Ishikawa (cell line): ENCODE measurements at regions not wholly inside any gene's neighbourhood (a gene's known extent, or its start where the extent isn't known, plus 50 kb on each side); places are given as distances from the start of the nearest gene placed in this dataset.
A peak's percentile ranks its signal among the peaks of the same experiment; 100 is the strongest.

ENCODE experiments used
- CEBPB ChIP-seq: IDR thresholded peaks from 2 replicates; pipeline ENCODE4 v1.6.1; 2012
- CREB1 ChIP-seq: IDR thresholded peaks from 2 replicates; pipeline ENCODE4 v1.6.1; 2012; ENCODE audit warnings: low read depth
- EGR1 ChIP-seq: IDR thresholded peaks from 2 replicates; pipeline ENCODE4 v1.6.1; 2012
- EP300 ChIP-seq: IDR thresholded peaks from 2 replicates; pipeline ENCODE4 v1.6.1; 2012; ENCODE audit warnings: borderline replicate concordance
- FOXM1 ChIP-seq: IDR thresholded peaks from 2 replicates; pipeline ENCODE4 v1.6.1; 2012; ENCODE audit warnings: low read depth, borderline replicate concordance
- NFIC ChIP-seq: IDR thresholded peaks from 2 replicates; pipeline ENCODE4 v1.6.1; 2012
- RAD21 ChIP-seq: IDR thresholded peaks from 2 replicates; pipeline ENCODE4 v1.6.1; 2012; ENCODE audit warnings: low read depth
- TAF1 ChIP-seq: IDR thresholded peaks from 2 replicates; pipeline ENCODE4 v1.6.1; 2012; ENCODE audit warnings: low read depth, mild to moderate bottlenecking
- TCF12 ChIP-seq: IDR thresholded peaks from 2 replicates; pipeline ENCODE4 v1.6.1; 2012; ENCODE audit warnings: low read depth
- TEAD4 ChIP-seq: IDR thresholded peaks from 2 replicates; pipeline ENCODE4 v1.6.1; 2012
- YY1 ChIP-seq: IDR thresholded peaks from 2 replicates; pipeline ENCODE4 v1.6.1; 2012; ENCODE audit warnings: low read depth
- ZBTB7A ChIP-seq: IDR thresholded peaks from 2 replicates; pipeline ENCODE4 v1.6.1; 2012; ENCODE audit warnings: low read depth
- TF ChIP-seq, protein P1 (sequence below): IDR thresholded peaks from 2 replicates; pipeline ENCODE4 v1.6.1; 2012
- TF ChIP-seq, protein P2 (sequence below): IDR thresholded peaks from 2 replicates; pipeline ENCODE4 v1.6.1; 2012
- TF ChIP-seq, protein P3 (sequence below): IDR thresholded peaks from 2 replicates; pipeline ENCODE4 v1.6.1; 2012; ENCODE audit warnings: low read depth, mild to moderate bottlenecking

DNA sequence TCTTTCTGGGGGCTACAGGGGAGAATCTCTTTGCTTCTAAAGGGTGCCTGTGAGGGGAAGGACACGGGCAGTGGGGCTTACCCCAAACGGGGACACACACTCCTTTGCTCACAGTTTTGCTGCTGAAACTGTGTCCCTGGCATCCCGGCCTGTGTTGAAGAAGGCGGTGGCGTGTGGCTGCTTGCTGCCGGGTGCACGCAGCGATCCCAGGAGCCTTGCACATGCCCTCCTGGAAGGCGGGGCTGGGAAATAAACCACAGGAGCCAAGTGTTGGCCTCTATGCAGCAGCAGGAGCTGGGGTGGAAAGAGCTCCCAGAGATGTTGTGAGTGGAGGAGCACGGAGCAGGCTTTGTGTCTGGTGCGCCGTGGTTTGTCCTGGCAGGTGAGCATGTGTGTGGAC, 131.0 kb upstream of the CIBAR2 start:
- no peak for TF ChIP-seq FOXM1
- no peak for TF ChIP-seq RAD21
- no peak for TF ChIP-seq NFIC
- TF ChIP-seq, protein P1, sequence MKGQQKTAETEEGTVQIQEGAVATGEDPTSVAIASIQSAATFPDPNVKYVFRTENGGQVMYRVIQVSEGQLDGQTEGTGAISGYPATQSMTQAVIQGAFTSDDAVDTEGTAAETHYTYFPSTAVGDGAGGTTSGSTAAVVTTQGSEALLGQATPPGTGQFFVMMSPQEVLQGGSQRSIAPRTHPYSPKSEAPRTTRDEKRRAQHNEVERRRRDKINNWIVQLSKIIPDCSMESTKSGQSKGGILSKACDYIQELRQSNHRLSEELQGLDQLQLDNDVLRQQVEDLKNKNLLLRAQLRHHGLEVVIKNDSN = no peak
- no peak for TF ChIP-seq CEBPB
- TF ChIP-seq, protein P2, sequence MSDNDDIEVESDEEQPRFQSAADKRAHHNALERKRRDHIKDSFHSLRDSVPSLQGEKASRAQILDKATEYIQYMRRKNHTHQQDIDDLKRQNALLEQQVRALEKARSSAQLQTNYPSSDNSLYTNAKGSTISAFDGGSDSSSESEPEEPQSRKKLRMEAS = no peak
- no peak for TF ChIP-seq YY1
- TF ChIP-seq ZBTB7A = no peak

DNA sequence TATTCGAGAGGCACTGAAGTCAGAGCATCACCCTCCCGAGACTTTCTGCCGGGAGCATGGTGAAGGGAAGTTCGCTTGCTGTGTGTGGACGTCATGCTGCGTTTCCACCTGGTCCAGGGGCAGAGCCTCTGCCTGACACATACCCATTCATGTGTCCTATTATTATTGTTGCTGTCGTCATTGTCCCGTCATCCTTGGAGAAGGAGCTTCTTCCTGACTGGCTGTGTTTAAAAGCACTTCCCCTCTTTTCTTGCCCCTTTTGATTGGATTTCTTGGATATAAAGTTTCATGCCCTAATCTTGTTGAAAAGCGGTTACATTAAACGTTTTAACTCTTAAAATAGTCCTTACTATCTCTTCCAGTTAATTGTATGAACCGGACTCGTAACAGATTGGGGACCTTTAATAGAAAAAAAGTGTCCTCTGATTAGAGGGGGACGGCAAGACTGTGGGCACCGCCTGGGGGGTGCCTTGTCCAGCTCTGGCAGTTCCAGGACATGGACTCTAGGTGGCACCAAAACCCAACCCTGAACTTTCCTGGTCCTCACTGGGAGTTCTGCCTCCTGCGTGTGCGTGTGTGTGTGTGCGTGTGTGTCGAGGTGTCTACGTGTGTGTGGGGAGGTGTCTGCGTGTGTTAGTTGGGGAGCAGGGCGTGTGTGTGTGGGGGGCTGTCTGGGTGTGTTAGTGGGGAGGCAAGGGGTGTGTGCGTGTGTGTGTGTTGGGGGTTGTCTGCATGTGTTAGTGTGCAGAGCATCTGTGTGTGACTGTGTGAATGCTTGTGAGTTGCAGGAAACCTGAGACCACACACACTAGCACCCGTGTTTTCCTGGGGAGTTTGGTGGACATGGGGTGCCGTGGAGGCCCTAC, 133.3 kb upstream of the CIBAR2 start:
- TF ChIP-seq RAD21 (peak; percentile 76), TCF12 (no peak)

DNA sequence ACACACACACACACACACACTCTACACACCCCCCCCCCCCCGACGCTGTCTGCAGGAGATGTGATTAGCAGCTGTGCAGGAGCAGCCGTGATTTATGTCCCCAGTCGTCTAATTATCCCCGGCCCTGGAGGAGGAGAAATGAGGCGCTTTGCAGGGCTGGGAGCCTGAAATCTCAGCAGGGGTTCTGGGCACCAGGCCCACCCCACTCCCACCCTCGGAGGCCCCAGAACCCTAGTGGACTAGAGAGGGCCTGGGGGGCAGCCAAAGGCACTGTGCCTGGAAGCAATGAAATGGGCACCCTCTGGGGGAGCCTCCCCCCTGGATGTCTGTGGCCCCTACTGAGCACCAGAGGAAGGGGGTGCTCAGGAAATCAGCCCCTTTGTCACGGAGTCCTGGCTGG, 134.2 kb upstream of the CIBAR2 start:
- TF ChIP-seq, protein P2 = no peak
- no peak for TF ChIP-seq EGR1

DNA sequence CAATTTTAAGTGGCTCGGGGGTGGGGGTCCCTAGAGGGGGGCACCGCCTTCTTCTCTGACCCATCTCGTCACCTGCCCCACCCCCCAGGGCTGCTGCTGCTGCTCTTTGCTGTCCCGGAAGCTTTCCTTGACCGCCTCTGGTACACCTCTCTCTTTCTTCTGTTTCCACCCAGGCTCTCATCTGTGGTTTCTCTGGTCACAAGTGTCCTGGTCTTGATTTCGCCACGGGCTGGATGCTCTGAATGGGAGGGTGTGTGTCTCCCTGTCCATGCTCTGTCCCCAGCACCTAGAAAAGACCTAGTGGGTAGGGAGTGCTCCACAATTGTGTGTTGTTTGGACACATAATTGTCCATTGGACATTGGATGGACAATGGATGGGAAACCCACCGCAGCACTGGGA, 134.7 kb upstream of the CIBAR2 start:
- TF ChIP-seq, protein P1 = no peak
- TF ChIP-seq TCF12 (no peak), ZBTB7A (no peak), CREB1 (no peak), EGR1 (no peak), RAD21 (no peak), NFIC (no peak), FOXM1 (no peak), TAF1 (no peak), TEAD4 (no peak), EP300 (no peak), YY1 (no peak), CEBPB (no peak)
- TF ChIP-seq, protein P2 = no peak
- TF ChIP-seq, protein P3, sequence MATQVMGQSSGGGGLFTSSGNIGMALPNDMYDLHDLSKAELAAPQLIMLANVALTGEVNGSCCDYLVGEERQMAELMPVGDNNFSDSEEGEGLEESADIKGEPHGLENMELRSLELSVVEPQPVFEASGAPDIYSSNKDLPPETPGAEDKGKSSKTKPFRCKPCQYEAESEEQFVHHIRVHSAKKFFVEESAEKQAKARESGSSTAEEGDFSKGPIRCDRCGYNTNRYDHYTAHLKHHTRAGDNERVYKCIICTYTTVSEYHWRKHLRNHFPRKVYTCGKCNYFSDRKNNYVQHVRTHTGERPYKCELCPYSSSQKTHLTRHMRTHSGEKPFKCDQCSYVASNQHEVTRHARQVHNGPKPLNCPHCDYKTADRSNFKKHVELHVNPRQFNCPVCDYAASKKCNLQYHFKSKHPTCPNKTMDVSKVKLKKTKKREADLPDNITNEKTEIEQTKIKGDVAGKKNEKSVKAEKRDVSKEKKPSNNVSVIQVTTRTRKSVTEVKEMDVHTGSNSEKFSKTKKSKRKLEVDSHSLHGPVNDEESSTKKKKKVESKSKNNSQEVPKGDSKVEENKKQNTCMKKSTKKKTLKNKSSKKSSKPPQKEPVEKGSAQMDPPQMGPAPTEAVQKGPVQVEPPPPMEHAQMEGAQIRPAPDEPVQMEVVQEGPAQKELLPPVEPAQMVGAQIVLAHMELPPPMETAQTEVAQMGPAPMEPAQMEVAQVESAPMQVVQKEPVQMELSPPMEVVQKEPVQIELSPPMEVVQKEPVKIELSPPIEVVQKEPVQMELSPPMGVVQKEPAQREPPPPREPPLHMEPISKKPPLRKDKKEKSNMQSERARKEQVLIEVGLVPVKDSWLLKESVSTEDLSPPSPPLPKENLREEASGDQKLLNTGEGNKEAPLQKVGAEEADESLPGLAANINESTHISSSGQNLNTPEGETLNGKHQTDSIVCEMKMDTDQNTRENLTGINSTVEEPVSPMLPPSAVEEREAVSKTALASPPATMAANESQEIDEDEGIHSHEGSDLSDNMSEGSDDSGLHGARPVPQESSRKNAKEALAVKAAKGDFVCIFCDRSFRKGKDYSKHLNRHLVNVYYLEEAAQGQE = no peak

DNA sequence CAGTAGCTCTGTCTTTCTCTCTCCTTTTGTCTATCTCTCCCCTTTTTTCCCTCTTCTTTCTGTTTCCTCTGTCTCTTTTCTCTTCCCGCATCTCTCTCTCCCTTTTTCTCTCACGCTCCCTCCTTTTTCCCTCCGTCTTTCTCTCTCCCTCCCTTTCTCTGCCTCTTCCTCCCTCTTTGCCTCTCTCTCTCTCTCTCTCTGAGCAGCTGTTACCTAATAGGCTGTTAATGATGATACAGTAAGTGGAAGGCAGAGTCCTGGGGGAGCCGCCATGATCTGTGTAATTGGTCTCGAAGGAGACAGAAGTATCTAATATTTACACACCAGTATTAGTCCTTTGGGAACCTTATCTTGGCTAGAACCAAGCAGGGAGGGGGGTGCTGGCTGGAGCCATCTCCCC, 136.1 kb upstream of the CIBAR2 start:
- TF ChIP-seq, protein P1 = no peak
- TF ChIP-seq, protein P2 = no peak
- TF ChIP-seq FOXM1 (no peak), NFIC (no peak), ZBTB7A (no peak), TCF12 (no peak), RAD21 (no peak), YY1 (no peak)

DNA sequence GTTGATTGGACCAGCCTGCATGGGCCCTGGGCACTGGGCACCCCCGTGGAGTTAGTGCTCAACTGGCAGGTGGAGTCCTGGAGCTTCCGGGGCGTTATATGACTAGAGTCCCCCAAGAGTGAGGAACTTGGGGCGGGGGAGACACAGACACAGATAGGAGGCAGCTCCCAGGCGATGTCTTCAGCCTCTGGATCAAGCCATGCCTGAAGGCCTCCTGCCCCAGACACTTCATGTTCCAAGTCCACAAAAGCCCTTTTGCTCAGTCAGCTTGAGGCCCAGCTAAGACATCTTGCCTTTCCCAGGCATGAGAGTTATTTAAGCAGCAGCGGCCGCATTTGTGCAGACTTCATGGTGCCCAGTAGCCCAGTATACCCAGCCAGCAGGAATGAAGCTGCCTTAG, 136.6 kb upstream of the CIBAR2 start:
- TF ChIP-seq, protein P1 = no peak
- TF ChIP-seq FOXM1 = no peak
- no peak for TF ChIP-seq EGR1

DNA sequence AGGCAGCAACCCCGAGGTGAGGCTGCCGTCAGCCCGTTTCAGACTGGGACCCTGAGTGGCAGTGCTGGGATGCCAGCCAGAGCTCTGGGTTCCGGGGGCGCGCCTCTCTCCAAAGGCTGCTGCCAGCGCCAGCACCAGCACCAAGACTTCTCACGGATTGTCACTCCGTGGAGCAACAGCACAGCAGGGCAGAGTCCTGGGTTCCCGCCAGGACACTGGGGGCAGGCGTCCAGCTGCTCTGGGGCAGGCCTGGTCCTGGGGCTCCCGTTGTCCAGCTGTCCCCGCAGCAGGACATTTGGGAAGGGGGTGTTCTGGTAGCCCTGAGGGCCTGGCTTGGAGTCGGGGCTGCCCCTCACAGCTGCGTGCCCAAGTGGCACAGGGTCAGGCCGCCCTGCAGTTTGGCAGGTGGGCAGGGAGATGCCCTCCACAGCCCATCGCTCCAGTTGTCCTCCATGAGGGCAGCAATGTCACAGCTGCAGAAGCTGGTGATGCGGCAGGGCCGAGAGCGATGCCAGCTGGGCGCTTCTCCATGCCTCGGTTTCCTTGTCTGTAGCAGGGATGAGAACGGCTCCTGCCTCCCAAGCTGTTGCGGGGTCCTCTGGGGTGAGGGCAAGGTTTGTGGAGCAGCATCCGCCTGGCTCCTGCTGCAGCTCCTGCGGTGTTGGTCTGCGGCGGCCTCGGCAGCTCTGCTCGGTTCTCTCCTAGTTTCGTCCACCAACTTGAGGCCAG, 137.3 kb upstream of the CIBAR2 start:
- TF ChIP-seq CREB1 = no peak
- TF ChIP-seq FOXM1 = no peak
- TF ChIP-seq RAD21 = no peak
- TF ChIP-seq CEBPB = no peak
- TF ChIP-seq, protein P3 = no peak
- TF ChIP-seq YY1 = no peak
- TF ChIP-seq, protein P1 = no peak
- TF ChIP-seq NFIC = no peak
- TF ChIP-seq EGR1 = no peak
- TF ChIP-seq ZBTB7A = no peak
- no peak for TF ChIP-seq TAF1
- no peak for TF ChIP-seq EP300
- TF ChIP-seq, protein P2 = no peak
- TF ChIP-seq TEAD4 = no peak
- no peak for TF ChIP-seq TCF12
